ENCODE measurements at regions not wholly inside any gene's neighbourhood (a gene's known extent, or its start where the extent isn't known, plus 50 kb on each side); places are given as distances from the start of the nearest gene placed in this dataset.

GRCh38 chr2:239870276-239870675 lies 154.9 kb downstream of the NDUFA10 start:
- no peak for TF ChIP-seq SIN3A (IDR thresholded peaks at IDR 0.05; ENCODE audit: borderline replicate concordance, insufficient read depth, low read length)
- no peak for TF ChIP-seq POLR2AphosphoS5 (IDR thresholded peaks at IDR 0.05; ENCODE audit: low read depth, low read length)
